Skin of body (tissue), 1 donor: ENCODE measurements at regions not wholly inside any gene's neighbourhood (a gene's known extent, or its start where the extent isn't known, plus 50 kb on each side); places are given as distances from the start of the nearest gene placed in this dataset.

Experiments
- DNase-seq: peaks from one replicate; lab custom pipeline; 2025; lab: John Stamatoyannopoulos, UW

GRCh38 chr2:217722883-217723472 lies 279.8 kb downstream of the TNS1 start:
- DNase-seq = peak; percentile 66

- DNase-seq = no peak
These were observed 285.1 kb downstream of the TNS1 start for GRCh38 chr2:217717646-217718045.

- no peak for DNase-seq
These were observed 287.3 kb downstream of the TNS1 start for GRCh38 chr2:217715484-217715883.

- DNase-seq = peak; percentile 54
These were observed 288.5 kb downstream of the TNS1 start for GRCh38 chr2:217714287-217714751.

- DNase-seq = peak; percentile 83
These were observed 289.2 kb downstream of the TNS1 start for GRCh38 chr2:217713395-217714286.

- DNase-seq = no peak
These were observed 290.4 kb downstream of the TNS1 start for GRCh38 chr2:217712431-217712830.

- DNase-seq = no peak
These were observed 291.6 kb downstream of the TNS1 start for GRCh38 chr2:217711188-217711587.

- no peak for DNase-seq
These were observed 292.5 kb downstream of the TNS1 start for GRCh38 chr2:217710211-217710765.

- DNase-seq = peak; percentile 36
These were observed 293.2 kb downstream of the TNS1 start for GRCh38 chr2:217709478-217710210.

- peak; percentile 73 for DNase-seq
These were observed 295.6 kb downstream of the TNS1 start for GRCh38 chr2:217707131-217707611.

GRCh38 chr2:217706513-217706912 lies 296.3 kb downstream of the TNS1 start:
- no peak for DNase-seq

- no peak for DNase-seq
These were observed 296.7 kb downstream of the TNS1 start for GRCh38 chr2:217706095-217706494.

GRCh38 chr2:217705461-217705860 lies 297.3 kb downstream of the TNS1 start:
- no peak for DNase-seq

GRCh38 chr2:217703999-217704398 lies 298.8 kb downstream of the TNS1 start:
- no peak for DNase-seq

- no peak for DNase-seq
These were observed 299.7 kb downstream of the TNS1 start for GRCh38 chr2:217703102-217703501.

GRCh38 chr2:217701622-217702021 lies 301.2 kb downstream of the TNS1 start:
- no peak for DNase-seq

- DNase-seq = no peak
These were observed 304.1 kb downstream of the TNS1 start for GRCh38 chr2:217698691-217699090.

- peak; percentile 17 for DNase-seq
These were observed 307.7 kb downstream of the TNS1 start for GRCh38 chr2:217695033-217695520.

- DNase-seq = no peak
These were observed 308.5 kb downstream of the TNS1 start for GRCh38 chr2:217694291-217694690.

- no peak for DNase-seq
These were observed 309.4 kb downstream of the TNS1 start for GRCh38 chr2:217693363-217693762.

- DNase-seq = peak; percentile 62
These were observed 310.7 kb downstream of the TNS1 start for GRCh38 chr2:217691920-217692666.
